HEK293 (cell line): ENCODE measurements at regions not wholly inside any gene's neighbourhood (a gene's known extent, or its start where the extent isn't known, plus 50 kb on each side); places are given as distances from the start of the nearest gene placed in this dataset.

ENCODE experiments used
- BCL11A ChIP-seq: fragments of 450-650 bp; formaldehyde crosslinking; IDR thresholded peaks from 2 replicates; pipeline ENCODE4 v1.5.1; 2016; ENCODE audit warnings: low read depth, missing biosample characterization, missing genetic modification characterization
- BCL11B ChIP-seq: fragments of 450-650 bp; formaldehyde crosslinking; IDR thresholded peaks from 2 replicates; pipeline ENCODE4 v1.5.1; 2016; ENCODE audit warnings: low read depth, missing biosample characterization, missing genetic modification characterization
- CTCF ChIP-seq: fragments of 450-650 bp; formaldehyde crosslinking; IDR thresholded peaks from 2 replicates; pipeline ENCODE4 v1.5.1; 2016; ENCODE audit warnings: missing biosample characterization, missing genetic modification characterization
- MYNN ChIP-seq: fragments of 450-650 bp; formaldehyde crosslinking; IDR thresholded peaks from 2 replicates; pipeline ENCODE4 v1.5.1; 2016; ENCODE audit warnings: missing biosample characterization, missing genetic modification characterization, borderline replicate concordance
- PRDM10 ChIP-seq: fragments of 450-650 bp; formaldehyde crosslinking; IDR thresholded peaks from 2 replicates; pipeline ENCODE4 v1.5.1; 2016; ENCODE audit warnings: missing biosample characterization, missing genetic modification characterization
- SP2 ChIP-seq: fragments of 450-650 bp; formaldehyde crosslinking; IDR thresholded peaks from 2 replicates; pipeline ENCODE4 v1.5.1; 2016; ENCODE audit warnings: missing biosample characterization, missing genetic modification characterization
- TCF7L2 ChIP-seq: IDR thresholded peaks from 2 replicates; pipeline ENCODE4 v1.6.1; 2011; ENCODE audit warnings: low read depth, mild to moderate bottlenecking, inconsistent platforms, low read length, moderate library complexity, borderline replicate concordance
- YY1 ChIP-seq: fragments of 450-650 bp; formaldehyde crosslinking; IDR thresholded peaks from 2 replicates; pipeline ENCODE4 v1.5.1; 2018; ENCODE audit warnings: missing biosample characterization, missing genetic modification characterization
- ZBTB26 ChIP-seq: fragments of 450-650 bp; formaldehyde crosslinking; optimal IDR thresholded peaks from 2 replicates; pipeline ENCODE3; 2016; ENCODE audit warnings: missing biosample characterization, mild to moderate bottlenecking, missing genetic modification characterization
- ZNF175 ChIP-seq: fragments of 450-650 bp; formaldehyde crosslinking; IDR thresholded peaks from 2 replicates; pipeline ENCODE4 v1.5.1; 2016; ENCODE audit warnings: missing biosample characterization, missing genetic modification characterization
- ZNF18 ChIP-seq: fragments of 450-650 bp; formaldehyde crosslinking; IDR thresholded peaks from 2 replicates; pipeline ENCODE4 v1.5.1; 2016; ENCODE audit warnings: missing biosample characterization, missing genetic modification characterization
- ZNF366 ChIP-seq: fragments of 450-650 bp; formaldehyde crosslinking; conservative IDR thresholded peaks from 2 replicates; pipeline ENCODE4 v1.5.1; 2016; ENCODE audit warnings: missing biosample characterization, missing genetic modification characterization
- ZNF404 ChIP-seq: fragments of 450-650 bp; formaldehyde crosslinking; IDR thresholded peaks from 2 replicates; pipeline ENCODE4 v1.5.1; 2017; ENCODE audit warnings: missing biosample characterization, missing genetic modification characterization

- TF ChIP-seq TCF7L2, result no peak
- no peak for TF ChIP-seq ZBTB26
- TF ChIP-seq CTCF (tag by site-specific recombination), result no peak
- no peak for TF ChIP-seq ZNF175 (tag by site-specific recombination)
- no peak for TF ChIP-seq YY1 (tag by site-specific recombination)
- no peak for TF ChIP-seq ZNF404 (tag by site-specific recombination)
- no peak for TF ChIP-seq PRDM10 (tag by site-specific recombination)
- TF ChIP-seq ZNF18 (tag by site-specific recombination), result no peak
- no peak for TF ChIP-seq BCL11B (tag by site-specific recombination)
- TF ChIP-seq BCL11A (tag by site-specific recombination), result no peak
- no peak for TF ChIP-seq SP2
- no peak for TF ChIP-seq ZNF366 (tag by site-specific recombination)
- no peak for TF ChIP-seq MYNN (tag by site-specific recombination)
Measured at GRCh38 chr16:82459580-82460256, 167.1 kb upstream of the CDH13 start.
